Ramos (cell line): ENCODE measurements at regions not wholly inside any gene's neighbourhood (a gene's known extent, or its start where the extent isn't known, plus 50 kb on each side); places are given as distances from the start of the nearest gene placed in this dataset.

ENCODE experiments used
- in situ Hi-C: fragments of 300-500 bp; cut with MboI; formaldehyde crosslinking; loops from one replicate; pipeline ENCODE4 v1.14.3; 2022; ENCODE audit warnings: low sequenced_read_pairs; ENCODE audit not compliant: unreplicated experiment

GRCh38 chr2:177338177-177338721, 54.3 kb upstream of the AGPS start:
- in situ Hi-C loops: loop anchor here (10.0 kb wide), 1 partner anchor 267 kb away; no protein-coding TSS in a partner anchor

- in situ Hi-C loops: no loop called here
Measured at GRCh38 chr2:177340158-177340557, 52.4 kb upstream of the AGPS start.

- in situ Hi-C loops: no loop called here
Measured at GRCh38 chr2:177342736-177343135, 49.8 kb upstream of the AGPS start.
